ENCODE measurements at regions not wholly inside any gene's neighbourhood (a gene's known extent, or its start where the extent isn't known, plus 50 kb on each side); places are given as distances from the start of the nearest gene placed in this dataset.

- no peak for DNase-seq (ENCODE audit: insufficient read length, low spot score)
- no peak for FAIRE-seq
- TF ChIP-seq CTCF (IDR thresholded peaks at IDR 0.05; ENCODE audit: insufficient read depth, missing control alignments), result no peak
Observed at GRCh38 chr2:136325844-136326331, 207.9 kb upstream of the CXCR4 start.

- no peak for FAIRE-seq
Observed at GRCh38 chr2:136324966-136325365, 207.0 kb upstream of the CXCR4 start.

GRCh38 chr2:136323935-136324334 lies 206.0 kb upstream of the CXCR4 start:
- no peak for TF ChIP-seq CTCF (IDR thresholded peaks at IDR 0.05; ENCODE audit: insufficient read depth, missing control alignments)
- no peak for DNase-seq (ENCODE audit: insufficient read length, low spot score)
- FAIRE-seq, result no peak

More at GRCh38 chr2:136324966-136325365, 207.0 kb upstream of the CXCR4 start:
- no peak for TF ChIP-seq CTCF (IDR thresholded peaks at IDR 0.05; ENCODE audit: insufficient read depth, missing control alignments)
- no peak for DNase-seq (ENCODE audit: insufficient read length, low spot score)

GRCh38 chr2:136323195-136323594 lies 205.2 kb upstream of the CXCR4 start:
- TF ChIP-seq CTCF (IDR thresholded peaks at IDR 0.05; ENCODE audit: insufficient read depth, missing control alignments), result no peak
- DNase-seq (ENCODE audit: insufficient read length, low spot score) (no peak), FAIRE-seq (no peak)

GRCh38 chr2:136322428-136322827 lies 204.5 kb upstream of the CXCR4 start:
- TF ChIP-seq CTCF (IDR thresholded peaks at IDR 0.05; ENCODE audit: insufficient read depth, missing control alignments), result no peak
- FAIRE-seq (no peak), DNase-seq (ENCODE audit: insufficient read length, low spot score) (no peak)

GRCh38 chr2:136319651-136320050 lies 201.7 kb upstream of the CXCR4 start:
- DNase-seq (ENCODE audit: insufficient read length, low spot score) (no peak), FAIRE-seq (no peak)
- TF ChIP-seq CTCF (IDR thresholded peaks at IDR 0.05; ENCODE audit: insufficient read depth, missing control alignments), result no peak

- DNase-seq (ENCODE audit: insufficient read length, low spot score) (no peak), FAIRE-seq (no peak)
- TF ChIP-seq CTCF (IDR thresholded peaks at IDR 0.05; ENCODE audit: insufficient read depth, missing control alignments), result no peak
Observed at GRCh38 chr2:136319237-136319636, 201.3 kb upstream of the CXCR4 start.
